ENCODE measurements at regions not wholly inside any gene's neighbourhood (a gene's known extent, or its start where the extent isn't known, plus 50 kb on each side); places are given as distances from the start of the nearest gene placed in this dataset.

- Histone ChIP-seq H3K4me3 (no peak overlapping the region), H3K4me1 (no peaks in the 10 kb centered on the region)
- intact Hi-C loops (cut with DNase I; ENCODE audit: low total_unique reads) = no loop called here
Measured at GRCh38 chr11:122028036-122028435, 88.0 kb downstream of the BLID start.

GRCh38 chr11:122025757-122026156, 90.3 kb downstream of the BLID start:
- Histone ChIP-seq H3K4me1 (no peaks in the 10 kb centered on the region), H3K9me3 (no peaks in the 10 kb centered on the region), H3K27ac (no peak overlapping the region), H3K36me3 (no peaks in the 10 kb centered on the region), H3K27me3 (no peaks in the 10 kb centered on the region), H3K4me3 (peak overlapping the region in 1 of 3 donors; percentile 39)
- DNase-seq (ENCODE audit: low spot score in 2 of 2) = no peak
- TF ChIP-seq POLR2A (IDR thresholded peaks at IDR 0.05) (no peak), CTCF (IDR thresholded peaks at IDR 0.05) (no peak), POLR2AphosphoS5 (IDR thresholded peaks at IDR 0.05) (no peak)
- intact Hi-C loops (cut with DNase I; ENCODE audit: low total_unique reads) = no loop called here

More at GRCh38 chr11:122028036-122028435, 88.0 kb downstream of the BLID start:
- Histone ChIP-seq H3K27ac (no peak overlapping the region), H3K9me3 (no peaks in the 10 kb centered on the region), H3K27me3 (no peaks in the 10 kb centered on the region), H3K36me3 (no peaks in the 10 kb centered on the region)
- no peak for TF ChIP-seq CTCF (IDR thresholded peaks at IDR 0.05)
- no peak for TF ChIP-seq POLR2AphosphoS5 (IDR thresholded peaks at IDR 0.05)
- no peak for TF ChIP-seq POLR2A (IDR thresholded peaks at IDR 0.05)
- DNase-seq (ENCODE audit: low spot score in 2 of 2) = no peak

- no peaks in the 10 kb centered on the region for H3K9me3 ChIP-seq
- no peaks in the 10 kb centered on the region for H3K36me3 ChIP-seq
- no peak overlapping the region for H3K27ac ChIP-seq
- no peaks in the 10 kb centered on the region for H3K27me3 ChIP-seq
- DNase-seq (ENCODE audit: low spot score in 2 of 2) = no peak
- no peaks in the 10 kb centered on the region for H3K4me1 ChIP-seq
- TF ChIP-seq CTCF (IDR thresholded peaks at IDR 0.05) = no peak
- TF ChIP-seq POLR2AphosphoS5 (IDR thresholded peaks at IDR 0.05) = no peak
- no peak for TF ChIP-seq POLR2A (IDR thresholded peaks at IDR 0.05)
- intact Hi-C loops (cut with DNase I; ENCODE audit: low total_unique reads) = no loop called here
- peak overlapping the region in 1 of 3 donors; percentile 40 for H3K4me3 ChIP-seq
Measured at GRCh38 chr11:122024278-122024677, 91.7 kb downstream of the BLID start.

GRCh38 chr11:122023614-122024250, 92.3 kb downstream of the BLID start:
- peak overlapping the region; percentile 25 to 26 for H3K27ac ChIP-seq

GRCh38 chr11:122022646-122023045, 93.4 kb downstream of the BLID start:
- Histone ChIP-seq H3K27me3 (no peaks in the 10 kb centered on the region), H3K36me3 (no peaks in the 10 kb centered on the region), H3K9me3 (no peaks in the 10 kb centered on the region), H3K27ac (no peak overlapping the region), H3K4me1 (no peaks in the 10 kb centered on the region), H3K4me3 (no peak overlapping the region)
- no peak for DNase-seq (ENCODE audit: low spot score in 2 of 2)
- intact Hi-C loops (cut with DNase I; ENCODE audit: low total_unique reads) = no loop called here
- TF ChIP-seq POLR2AphosphoS5 (IDR thresholded peaks at IDR 0.05) = no peak
- no peak for TF ChIP-seq CTCF (IDR thresholded peaks at IDR 0.05)

More at GRCh38 chr11:122023614-122024250, 92.3 kb downstream of the BLID start:
- DNase-seq (ENCODE audit: low spot score in 2 of 2) = no peak
- H3K4me3 ChIP-seq = peak overlapping the region in 1 of 3 donors; percentile 40
- H3K9me3 ChIP-seq = no peaks in the 10 kb centered on the region
- no peaks in the 10 kb centered on the region for H3K36me3 ChIP-seq
- TF ChIP-seq POLR2A (IDR thresholded peaks at IDR 0.05) = no peak
- no peak for TF ChIP-seq POLR2AphosphoS5 (IDR thresholded peaks at IDR 0.05)
- H3K4me1 ChIP-seq = no peaks in the 10 kb centered on the region
- H3K27me3 ChIP-seq = no peaks in the 10 kb centered on the region
- intact Hi-C loops (cut with DNase I; ENCODE audit: low total_unique reads) = no loop called here

Data from breast epithelium (tissue), 4 donors.